CD4-positive, alpha-beta T cell treated with Interferon alpha-2 for 1 hour (primary cell): ENCODE measurements at regions not wholly inside any gene's neighbourhood (a gene's known extent, or its start where the extent isn't known, plus 50 kb on each side); places are given as distances from the start of the nearest gene placed in this dataset.

ENCODE experiments used
- DNase-seq, 2 donors: peaks; one replicate each; pipeline ENCODE4 v3.0.0-alpha.2; 2020 to 2022

DNA sequence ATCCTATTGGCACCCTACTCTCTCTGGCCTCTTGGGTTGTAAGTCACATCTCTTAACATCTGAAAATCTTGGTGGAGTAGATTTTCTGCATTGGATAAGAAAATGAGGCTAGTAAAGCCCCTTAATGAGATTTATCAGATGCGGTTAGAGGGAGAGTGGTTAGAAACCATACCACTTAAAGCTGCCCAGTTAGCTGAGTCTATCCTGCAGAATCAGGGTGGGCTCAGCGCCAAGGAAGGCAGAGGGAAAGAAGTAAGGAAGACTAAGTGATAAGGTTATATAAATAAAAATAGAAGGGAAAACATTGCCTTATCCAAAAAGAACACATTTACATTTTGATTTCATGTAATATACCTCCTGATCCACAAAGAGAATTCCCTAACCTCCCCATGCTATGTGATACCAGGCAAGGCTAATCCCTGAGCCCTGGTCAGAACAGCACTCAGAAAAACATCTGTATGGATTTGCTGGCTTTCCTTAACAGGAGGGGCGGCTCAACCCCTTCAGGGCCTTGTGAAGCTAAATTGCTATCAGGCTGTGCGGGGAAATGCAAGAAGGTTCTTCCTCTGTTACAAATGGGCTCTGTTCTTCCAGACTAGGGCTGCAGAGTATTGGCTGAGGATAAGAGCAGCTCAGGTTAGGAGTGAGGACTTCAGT, 101.7 kb downstream of the SNX19 start:
- no peak for DNase-seq

DNA sequence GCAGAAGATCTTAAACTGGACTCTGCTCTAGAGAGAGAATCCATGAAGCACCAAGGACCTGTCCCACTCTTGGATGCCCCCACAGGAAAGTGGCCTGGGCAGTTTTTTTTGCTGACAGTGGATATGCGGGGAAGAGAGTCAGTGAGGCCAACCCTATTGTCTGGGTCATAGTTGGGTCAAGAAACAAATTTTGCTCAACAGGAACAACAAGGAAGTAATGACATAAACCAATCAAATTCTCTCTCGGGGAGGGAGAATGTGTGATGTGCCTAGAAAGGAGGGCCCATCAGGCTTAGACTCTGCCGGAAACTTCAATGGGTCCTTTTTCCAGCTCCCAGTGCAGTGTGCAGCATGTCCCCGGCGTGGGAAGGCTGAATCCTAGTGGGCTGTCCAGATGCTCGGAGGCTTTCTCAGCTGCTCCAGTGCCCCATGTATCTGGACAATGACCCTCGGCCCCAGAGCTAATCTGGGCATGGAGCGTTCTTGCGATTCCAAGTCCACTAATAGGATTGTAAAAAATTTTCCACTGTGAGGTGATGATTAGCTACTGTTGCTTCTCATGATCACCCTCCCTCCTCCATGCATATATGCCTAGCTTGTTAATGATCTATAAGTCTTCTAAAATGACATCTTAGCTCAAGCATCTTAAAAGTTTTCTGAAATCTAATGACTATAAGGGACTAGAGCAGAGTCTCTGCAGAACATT, 101.0 kb downstream of the SNX19 start:
- no peak for DNase-seq

DNA sequence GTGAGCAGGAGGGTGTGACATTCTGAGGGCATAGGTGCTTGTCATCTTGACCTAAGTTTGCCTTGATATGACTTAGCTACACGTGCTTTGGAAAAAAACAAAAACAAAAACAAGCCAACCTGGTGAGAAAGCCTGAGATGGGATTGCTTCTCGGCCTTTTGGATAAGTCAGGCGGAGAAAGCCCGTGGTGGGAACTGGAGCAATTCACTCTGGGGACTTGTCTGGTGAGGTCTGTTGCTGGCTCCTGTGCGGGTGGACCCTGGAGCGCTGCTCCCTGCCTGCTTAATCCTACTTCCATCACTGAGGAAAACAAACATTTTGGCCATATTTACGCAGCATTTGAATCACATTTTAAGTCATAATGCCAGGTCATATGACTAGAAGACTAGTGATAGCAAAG, 100.3 kb downstream of the SNX19 start:
- no peak for DNase-seq

DNA sequence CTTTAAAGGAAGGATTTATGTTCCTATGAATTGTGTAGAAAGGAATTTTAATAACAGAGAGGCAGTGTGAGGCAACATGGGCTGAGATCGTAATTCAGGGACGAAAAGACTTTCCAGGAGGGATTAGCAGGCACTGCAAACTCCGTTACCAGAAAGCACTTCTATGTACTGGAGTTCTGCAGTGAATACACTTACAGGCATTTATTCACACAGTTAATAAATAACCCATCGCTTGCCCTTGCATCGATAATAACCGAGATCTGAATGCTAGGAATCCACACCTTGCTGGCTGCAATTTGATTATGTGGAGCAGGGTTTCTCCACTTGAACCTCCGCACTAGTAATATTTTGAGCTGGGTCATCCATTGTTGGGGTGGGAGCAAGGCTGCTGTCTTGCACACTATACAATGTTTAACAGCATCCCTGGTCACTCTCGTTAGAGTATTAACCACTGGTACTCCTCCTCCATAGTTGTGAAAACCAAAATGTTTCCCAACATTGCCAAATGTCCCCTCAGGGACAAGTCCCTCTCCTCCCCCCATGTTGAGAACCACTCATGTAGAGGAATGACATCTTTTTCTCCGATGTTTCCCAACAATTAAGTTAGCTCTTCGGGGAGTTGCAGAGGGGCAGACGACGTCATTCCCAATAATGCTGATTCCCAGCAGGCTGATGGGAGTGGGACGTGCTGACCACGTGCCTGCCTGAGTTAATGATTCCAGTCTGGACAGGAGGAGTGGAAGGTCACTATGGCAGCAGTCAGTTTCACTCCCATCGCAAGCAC, 99.5 kb downstream of the SNX19 start:
- no peak for DNase-seq

DNA sequence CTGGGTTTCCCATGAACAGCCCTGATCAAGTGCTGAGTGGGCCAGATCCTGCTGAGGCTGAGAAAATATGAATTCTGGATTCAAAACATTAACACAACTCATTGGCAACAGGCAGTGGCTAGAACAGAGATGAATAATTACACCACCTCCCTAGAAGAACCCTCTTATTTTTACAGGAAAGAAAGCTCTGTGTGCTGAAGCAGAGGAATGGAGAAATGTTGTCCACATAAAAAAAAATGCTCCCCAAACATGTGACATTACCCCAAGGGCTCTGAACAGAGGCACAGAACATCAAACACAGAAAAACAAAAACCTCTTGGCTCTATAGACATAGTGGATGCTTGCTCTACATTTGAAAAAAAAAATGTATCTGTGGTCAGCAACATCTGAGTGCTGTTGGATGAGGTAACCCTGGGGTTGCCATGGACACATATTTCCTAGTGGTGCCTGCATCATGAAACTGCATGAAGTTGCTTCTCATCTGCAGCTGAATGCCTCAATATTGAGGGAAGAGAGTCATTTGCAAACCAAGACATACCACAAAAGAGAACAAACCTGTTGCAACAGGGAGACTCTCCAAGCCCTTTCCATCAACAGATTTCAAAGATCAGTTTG, 98.8 kb downstream of the SNX19 start:
- no peak for DNase-seq

DNA sequence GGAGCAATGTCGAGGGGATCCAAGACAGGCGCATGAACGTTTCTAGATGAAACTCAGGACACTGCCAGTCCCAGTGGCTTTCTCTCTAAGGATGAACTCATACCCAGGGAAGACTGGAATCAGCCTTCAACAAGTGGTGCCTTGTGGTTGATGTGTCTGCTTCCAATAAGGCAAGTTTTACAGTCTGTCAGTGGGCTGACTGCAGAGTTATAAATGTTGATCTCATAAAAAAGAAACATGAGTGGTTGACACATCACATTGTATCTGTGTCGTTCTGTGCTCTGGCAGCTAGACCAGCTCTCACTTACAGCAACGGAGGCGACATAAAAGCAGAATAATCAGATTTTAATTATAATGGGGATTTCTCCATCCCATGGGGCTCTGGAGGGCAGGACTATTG, 96.7 kb downstream of the SNX19 start:
- no peak for DNase-seq
